Skeletal muscle tissue (tissue), 3 donors: ENCODE measurements at regions not wholly inside any gene's neighbourhood (a gene's known extent, or its start where the extent isn't known, plus 50 kb on each side); places are given as distances from the start of the nearest gene placed in this dataset.
A peak's percentile ranks its signal among the peaks of the same experiment; 100 is the strongest.
"Not testable (repeated sequence)": the region's sequence is repeated elsewhere in the genome, so short reads cannot be mapped to it uniquely, and the experiment has no call there.

Experiments
- H3K27ac ChIP-seq: one replicate; pipeline ENCODE4 v1.7.0; 2013; ENCODE audit warnings: mild to moderate bottlenecking, low read depth, low read length, inconsistent platforms
- H3K27me3 ChIP-seq, 3 donors: one replicate each; pipeline ENCODE4 v1.7.0; 2013; ENCODE audit warnings: low read length in 3 of 3; ENCODE audit not compliant: control insufficient read depth in 3 of 3, insufficient read depth in 3 of 3
- H3K36me3 ChIP-seq, 3 donors: one replicate each; pipeline ENCODE4 v1.7.0; 2013; ENCODE audit warnings: low read length in 3 of 3; ENCODE audit not compliant: control insufficient read depth in 3 of 3, insufficient read depth in 3 of 3
- H3K4me1 ChIP-seq, 3 donors: one replicate each; pipeline ENCODE4 v1.7.0; 2013; ENCODE audit warnings: low read length in 3 of 3, mild to moderate bottlenecking in 3 of 3; ENCODE audit not compliant: control insufficient read depth in 3 of 3, insufficient read depth in 3 of 3
- H3K4me3 ChIP-seq, 3 donors: one replicate each; pipeline ENCODE4 v1.7.0; 2013; ENCODE audit warnings: low read length in 3 of 3
- H3K9ac ChIP-seq, 3 donors: one replicate each; pipeline ENCODE4 v1.7.0; 2013; ENCODE audit warnings: low read length in 3 of 3, mild to moderate bottlenecking in 3 of 3, moderate library complexity in 2 of 3, low read depth in 1 of 3
- H3K9me3 ChIP-seq, 3 donors: one replicate each; pipeline ENCODE4 v1.7.0; 2013; ENCODE audit warnings: low read length in 3 of 3; ENCODE audit not compliant: control insufficient read depth in 3 of 3
- donor health status: Osteomylitis.

- H3K27ac ChIP-seq, H3K27me3 ChIP-seq, H3K36me3 ChIP-seq: not testable (repeated sequence)
These were observed 285.6 kb downstream of the SRGAP2C start for GRCh38 chr1:121470401-121470800.

GRCh38 chr1:121471523-121471922, 286.7 kb downstream of the SRGAP2C start:
- no peak overlapping the region for H3K9ac ChIP-seq
- no peaks in the 10 kb centered on the region for H3K4me1 ChIP-seq

More at GRCh38 chr1:121470401-121470800, 285.6 kb downstream of the SRGAP2C start:
- not testable (repeated sequence) for H3K4me3 ChIP-seq, H3K9ac ChIP-seq, H3K4me1 ChIP-seq, H3K9me3 ChIP-seq

GRCh38 chr1:121472017-121472416, 287.2 kb downstream of the SRGAP2C start:
- H3K4me3 ChIP-seq = no peak overlapping the region
- no peaks in the 10 kb centered on the region for H3K27me3 ChIP-seq
- no peak overlapping the region for H3K9ac ChIP-seq
- no peaks in the 10 kb centered on the region for H3K9me3 ChIP-seq
- no peaks in the 10 kb centered on the region for H3K4me1 ChIP-seq
- no peak overlapping the region for H3K27ac ChIP-seq
- no peaks in the 10 kb centered on the region for H3K36me3 ChIP-seq

More at GRCh38 chr1:121471523-121471922, 286.7 kb downstream of the SRGAP2C start:
- Histone ChIP-seq H3K36me3 (no peaks in the 10 kb centered on the region), H3K4me3 (no peak overlapping the region), H3K27ac (no peak overlapping the region), H3K9me3 (no peaks in the 10 kb centered on the region), H3K27me3 (no peaks in the 10 kb centered on the region)

- no peaks in the 10 kb centered on the region for H3K36me3 ChIP-seq
- H3K4me3 ChIP-seq = no peak overlapping the region
- no peak overlapping the region for H3K9ac ChIP-seq
- H3K9me3 ChIP-seq = peaks cover 0 to 5% (median 0%) of the 10 kb centered on the region in 3 donors
- no peak overlapping the region for H3K27ac ChIP-seq
- H3K4me1 ChIP-seq = no peaks in the 10 kb centered on the region
- H3K27me3 ChIP-seq = no peaks in the 10 kb centered on the region
These were observed 298.5 kb downstream of the SRGAP2C start for GRCh38 chr1:121483234-121483633.

- no peak overlapping the region for H3K27ac ChIP-seq
- no peak overlapping the region for H3K4me3 ChIP-seq
- no peak overlapping the region for H3K9ac ChIP-seq
- H3K27me3 ChIP-seq = no peaks in the 10 kb centered on the region
- H3K36me3 ChIP-seq = no peaks in the 10 kb centered on the region
- peaks cover 0 to 5% (median 0%) of the 10 kb centered on the region in 3 donors for H3K9me3 ChIP-seq
- no peaks in the 10 kb centered on the region for H3K4me1 ChIP-seq
These were observed 299.2 kb downstream of the SRGAP2C start for GRCh38 chr1:121483961-121484424.

GRCh38 chr1:121494796-121495195, 310.0 kb downstream of the SRGAP2C start:
- not testable (repeated sequence) for H3K27me3 ChIP-seq, H3K27ac ChIP-seq, H3K9ac ChIP-seq, H3K4me1 ChIP-seq, H3K4me3 ChIP-seq, H3K9me3 ChIP-seq, H3K36me3 ChIP-seq

- H3K9me3 ChIP-seq, H3K27me3 ChIP-seq, H3K9ac ChIP-seq, H3K4me3 ChIP-seq, H3K27ac ChIP-seq, H3K36me3 ChIP-seq, H3K4me1 ChIP-seq: not testable (repeated sequence)
These were observed 326.7 kb downstream of the SRGAP2C start for GRCh38 chr1:121511455-121511854.

- not testable (repeated sequence) for H3K9ac ChIP-seq, H3K27me3 ChIP-seq, H3K9me3 ChIP-seq, H3K36me3 ChIP-seq, H3K4me3 ChIP-seq, H3K27ac ChIP-seq, H3K4me1 ChIP-seq
These were observed 327.1 kb downstream of the SRGAP2C start for GRCh38 chr1:121511876-121512275.

GRCh38 chr1:121515235-121515634, 330.5 kb downstream of the SRGAP2C start:
- H3K4me1 ChIP-seq = no peaks in the 10 kb centered on the region
- no peak overlapping the region for H3K4me3 ChIP-seq
- no peak overlapping the region for H3K9ac ChIP-seq
- H3K9me3 ChIP-seq = peaks cover 0 to 4% (median 0%) of the 10 kb centered on the region in 3 donors
- H3K27ac ChIP-seq = no peak overlapping the region
- peaks cover 7 to 13% (median 11%) of the 10 kb centered on the region in 3 donors for H3K27me3 ChIP-seq
- H3K36me3 ChIP-seq = no peaks in the 10 kb centered on the region

GRCh38 chr1:121516234-121516967, 331.6 kb downstream of the SRGAP2C start:
- Histone ChIP-seq H3K4me1 (no peaks in the 10 kb centered on the region), H3K27ac (peak overlapping the region; percentile 40)

More at GRCh38 chr1:121516234-121516967, 331.6 kb downstream of the SRGAP2C start:
- H3K9ac ChIP-seq = no peak overlapping the region
- H3K27me3 ChIP-seq = peaks cover 7 to 13% (median 12%) of the 10 kb centered on the region in 3 donors
- H3K4me3 ChIP-seq = no peak overlapping the region
- H3K9me3 ChIP-seq = peaks cover 0 to 4% (median 0%) of the 10 kb centered on the region in 3 donors
- no peaks in the 10 kb centered on the region for H3K36me3 ChIP-seq
